ENCODE measurements at regions not wholly inside any gene's neighbourhood (a gene's known extent, or its start where the extent isn't known, plus 50 kb on each side); places are given as distances from the start of the nearest gene placed in this dataset.

GRCh38 chr5:110104060-110104725, 414.5 kb downstream of the MAN2A1 start:
- H3K4me3 ChIP-seq (ENCODE audit: low read length): no peak overlapping the region
- no peak for TF ChIP-seq CTCF (conservative IDR thresholded peaks at IDR 0.05; ENCODE audit: low read length)
- DNase-seq (ENCODE audit: low read depth): no peak

GRCh38 chr5:110104726-110105669, 415.3 kb downstream of the MAN2A1 start:
- TF ChIP-seq CTCF (conservative IDR thresholded peaks at IDR 0.05; ENCODE audit: low read length): no peak
- H3K4me3 ChIP-seq (ENCODE audit: low read length): no peak overlapping the region
- DNase-seq (ENCODE audit: low read depth): peak; percentile 31

GRCh38 chr5:110105692-110106091, 416.0 kb downstream of the MAN2A1 start:
- peak; percentile 55 for DNase-seq (ENCODE audit: low read depth)
- no peak for TF ChIP-seq CTCF (conservative IDR thresholded peaks at IDR 0.05; ENCODE audit: low read length)
- no peak overlapping the region for H3K4me3 ChIP-seq (ENCODE audit: low read length)

GRCh38 chr5:110106750-110107149, 417.0 kb downstream of the MAN2A1 start:
- no peak for DNase-seq (ENCODE audit: low read depth)
- H3K4me3 ChIP-seq (ENCODE audit: low read length): no peak overlapping the region
- no peak for TF ChIP-seq CTCF (conservative IDR thresholded peaks at IDR 0.05; ENCODE audit: low read length)

GRCh38 chr5:110108520-110108919, 418.8 kb downstream of the MAN2A1 start:
- DNase-seq (ENCODE audit: low read depth): no peak
- H3K4me3 ChIP-seq (ENCODE audit: low read length): no peak overlapping the region
- TF ChIP-seq CTCF (conservative IDR thresholded peaks at IDR 0.05; ENCODE audit: low read length): no peak

GRCh38 chr5:110109667-110110066, 419.9 kb downstream of the MAN2A1 start:
- no peak for TF ChIP-seq CTCF (conservative IDR thresholded peaks at IDR 0.05; ENCODE audit: low read length)
- no peak for DNase-seq (ENCODE audit: low read depth)
- no peak overlapping the region for H3K4me3 ChIP-seq (ENCODE audit: low read length)
